H9 (cell line): ENCODE measurements at regions not wholly inside any gene's neighbourhood (a gene's known extent, or its start where the extent isn't known, plus 50 kb on each side); places are given as distances from the start of the nearest gene placed in this dataset.

ENCODE experiments used
- DNase-seq: peaks from one replicate; pipeline ENCODE4 v3.0.0-alpha.2; 2017
- H2AFZ ChIP-seq: one replicate; pipeline ENCODE4 v1.6.1; 2013; ENCODE audit warnings: mild to moderate bottlenecking, low read length, control low read depth, moderate library complexity
- H2AK5ac ChIP-seq: 2 replicates; pipeline ENCODE4 v1.6.1; 2013; ENCODE audit warnings: low read length, control low read depth, mixed read lengths; ENCODE audit not compliant: insufficient read length
- H2BK120ac ChIP-seq: one replicate; pipeline ENCODE4 v1.6.1; 2013; ENCODE audit warnings: low read depth, mild to moderate bottlenecking, low read length, control low read depth, inconsistent platforms; ENCODE audit not compliant: poor library complexity, severe bottlenecking
- H2BK12ac ChIP-seq: 2 replicates; pipeline ENCODE4 v1.6.1; 2013; ENCODE audit warnings: low read length, control low read depth, mixed read lengths, low read depth; ENCODE audit not compliant: insufficient read length
- H2BK15ac ChIP-seq: 2 replicates; pipeline ENCODE4 v1.6.1; 2013; ENCODE audit warnings: low read depth, low read length, control low read depth
- H2BK20ac ChIP-seq: one replicate; pipeline ENCODE4 v1.6.1; 2013; ENCODE audit warnings: low read depth, mild to moderate bottlenecking, low read length, control low read depth, inconsistent platforms; ENCODE audit not compliant: poor library complexity, severe bottlenecking
- H2BK5ac ChIP-seq: 2 replicates; pipeline ENCODE4 v1.6.1; 2013; ENCODE audit warnings: low read length, control low read depth, mixed read lengths; ENCODE audit not compliant: insufficient read length
- H3K14ac ChIP-seq: 2 replicates; pipeline ENCODE4 v1.6.1; 2013; ENCODE audit warnings: low read length, control low read depth; ENCODE audit not compliant: insufficient read depth
- H3K18ac ChIP-seq: 2 replicates; pipeline ENCODE4 v1.6.1; 2013; ENCODE audit warnings: low read depth, mild to moderate bottlenecking, mixed read lengths, low read length, control low read depth; ENCODE audit not compliant: insufficient read length
- H3K23ac ChIP-seq: 2 replicates; pipeline ENCODE4 v1.6.1; 2013; ENCODE audit warnings: low read length, control low read depth, mixed read lengths, low read depth; ENCODE audit not compliant: insufficient read length
- H3K23me2 ChIP-seq: 2 replicates; pipeline ENCODE4 v1.6.1; 2013; ENCODE audit warnings: low read depth, mild to moderate bottlenecking, mixed read lengths, low read length, control low read depth; ENCODE audit not compliant: insufficient read length, poor library complexity, severe bottlenecking
- H3K27ac ChIP-seq: 2 replicates; pipeline ENCODE4 v1.5.1; 2013; ENCODE audit warnings: low read length, control low read depth, mixed read lengths, low read depth; ENCODE audit not compliant: insufficient read length
- H3K27me3 ChIP-seq: 2 replicates; pipeline ENCODE4 v1.6.1; 2013; ENCODE audit warnings: low read length, control low read depth, inconsistent platforms; ENCODE audit not compliant: insufficient read depth
- H3K4ac ChIP-seq: 2 replicates; pipeline ENCODE4 v1.6.1; 2013; ENCODE audit warnings: low read depth, mild to moderate bottlenecking, control low read depth, inconsistent platforms, low read length, moderate library complexity
- H3K4me1 ChIP-seq: 2 replicates; pipeline ENCODE4 v1.6.1; 2013; ENCODE audit warnings: low read length, control low read depth, inconsistent platforms; ENCODE audit not compliant: insufficient read depth
- H3K4me2 ChIP-seq: 2 replicates; pipeline ENCODE4 v1.6.1; 2013; ENCODE audit warnings: low read length, control low read depth, mixed read lengths; ENCODE audit not compliant: insufficient read length, insufficient read depth
- H3K56ac ChIP-seq: 2 replicates; pipeline ENCODE4 v1.6.1; 2013; ENCODE audit warnings: low read depth, mild to moderate bottlenecking, mixed read lengths, low read length, control low read depth; ENCODE audit not compliant: insufficient read length
- H3K79me1 ChIP-seq: 2 replicates; pipeline ENCODE4 v1.6.1; 2013; ENCODE audit warnings: low read depth, mild to moderate bottlenecking, moderate library complexity, low read length, control low read depth, inconsistent platforms; ENCODE audit not compliant: insufficient read depth, poor library complexity, severe bottlenecking
- H3K79me2 ChIP-seq: 2 replicates; pipeline ENCODE4 v1.6.1; 2013; ENCODE audit warnings: low read length, control low read depth, inconsistent platforms; ENCODE audit not compliant: insufficient read depth
- H3K9ac ChIP-seq: 2 replicates; pipeline ENCODE4 v1.6.1; 2013; ENCODE audit warnings: low read length, control low read depth, mixed read lengths; ENCODE audit not compliant: insufficient read length; ENCODE audit errors: extremely low read depth
- H3K9me3 ChIP-seq: one replicate; pipeline ENCODE4 v1.6.1; 2013; ENCODE audit warnings: low read depth, low read length, inconsistent platforms; ENCODE audit not compliant: control insufficient read depth
- H3T11ph ChIP-seq: one replicate; pipeline ENCODE4 v1.6.1; 2013; ENCODE audit warnings: mild to moderate bottlenecking, low read length, control low read depth, inconsistent platforms
- H4K20me1 ChIP-seq: one replicate; pipeline ENCODE4 v1.6.1; 2013; ENCODE audit not compliant: control insufficient read depth, insufficient read length, insufficient read depth
- H4K5ac ChIP-seq: 2 replicates; pipeline ENCODE4 v1.6.1; 2013; ENCODE audit warnings: low read depth, mild to moderate bottlenecking, mixed read lengths, low read length, control low read depth; ENCODE audit not compliant: insufficient read length
- H4K8ac ChIP-seq: replicated peaks from 2 replicates; pipeline ENCODE4 v1.6.1; 2013; ENCODE audit warnings: low read length, control low read depth, mixed read lengths, low read depth; ENCODE audit not compliant: insufficient read length
- H4K91ac ChIP-seq: 2 replicates; pipeline ENCODE4 v1.6.1; 2013; ENCODE audit warnings: low read depth, mild to moderate bottlenecking, moderate library complexity, mixed read lengths, low read length, control low read depth; ENCODE audit not compliant: insufficient read length
- H3K27ac Mint-ChIP-seq, 3 experiments: 2 replicates in 2 of 3; 3 replicates in 1 of 3; pipeline ENCODE4 v1.8.0; 2020 to 2021; ENCODE audit warnings: mixed read lengths in 3 of 3, mild to moderate bottlenecking in 1 of 3, moderate library complexity in 1 of 3
- H3K27me3 Mint-ChIP-seq: 2 replicates; pipeline ENCODE4 v1.8.0; 2021; ENCODE audit warnings: low read depth, mild to moderate bottlenecking, moderate library complexity, mixed read lengths
- H3K36me3 Mint-ChIP-seq, 3 experiments: 2 replicates in 2 of 3; 3 replicates in 1 of 3; pipeline ENCODE4 v1.8.0; 2020 to 2021; ENCODE audit warnings: low read depth in 3 of 3, mixed read lengths in 3 of 3; ENCODE audit not compliant: insufficient read depth in 1 of 3
- H3K4me1 Mint-ChIP-seq, 2 experiments: 2 replicates each; pipeline ENCODE4 v1.8.0; 2020; ENCODE audit warnings: mixed read lengths in 2 of 2
- H3K4me3 Mint-ChIP-seq, 2 experiments: 2 replicates in 1 of 2; 3 replicates in 1 of 2; pipeline ENCODE4 v1.8.0; 2020 to 2021; ENCODE audit warnings: mild to moderate bottlenecking in 2 of 2, mixed read lengths in 2 of 2, moderate library complexity in 1 of 2
- H3K9me3 Mint-ChIP-seq, 2 experiments: 2 replicates in 1 of 2; 3 replicates in 1 of 2; pipeline ENCODE4 v1.8.0; 2020; ENCODE audit warnings: mild to moderate bottlenecking in 2 of 2, mixed read lengths in 2 of 2, moderate library complexity in 1 of 2
- CTCF ChIP-seq: fragments of 200-600 bp; sonication (generic); conservative IDR thresholded peaks from 3 replicates; pipeline ENCODE4 v1.8.0; 2021; ENCODE audit warnings: antibody characterized with exemption, mild to moderate bottlenecking
- WGBS: extraction: QIAGEN DNeasy Blood & Tissue Kit; methylation state at CpG from one replicate; pipeline ENCODE4 v1.1.7; 2013; ENCODE audit warnings: missing lambda C conversion rate, low lambda C conversion rate, mixed read lengths; ENCODE audit not compliant: insufficient read length; ENCODE audit errors: extremely low coverage; 5-methylcytosine and 5-hydroxymethylcytosine counted together

GRCh38 chr21:25342816-25343215, 264.5 kb downstream of the MRPL39 start:
- Histone ChIP-seq H2BK15ac (no peak overlapping the region), H3K23me2 (no peaks in the 10 kb centered on the region), H3K23ac (no peak overlapping the region), H3T11ph (no peak overlapping the region), H3K4me1 (peaks cover 3% of the 10 kb centered on the region), H3K9ac (no peak overlapping the region), H3K4me2 (no peak overlapping the region), H4K8ac (no peak overlapping the region), H4K5ac (no peak overlapping the region), H2BK20ac (no peak overlapping the region), H3K4ac (no peak overlapping the region), H3K27ac (no peak overlapping the region), H3K9me3 (no peaks in the 10 kb centered on the region), H2BK120ac (no peak overlapping the region), H2BK12ac (no peak overlapping the region), H3K18ac (no peak overlapping the region), H3K79me1 (no peaks in the 10 kb centered on the region), H3K56ac (no peak overlapping the region), H2BK5ac (no peak overlapping the region), H4K20me1 (no peaks in the 10 kb centered on the region), H4K91ac (no peak overlapping the region), H3K27me3 (no peaks in the 10 kb centered on the region), H2AK5ac (no peak overlapping the region), H3K14ac (no peak overlapping the region), H2AFZ (no peak overlapping the region), H3K79me2 (no peaks in the 10 kb centered on the region)
- Mint-ChIP-seq H3K36me3 (peaks cover 0 to 4% (median 3%) of the 10 kb centered on the region in 3 experiments; a peak in 3 of 7 replicates), H3K9me3 (peaks cover 3 to 6% of the 10 kb centered on the region in 2 experiments; a peak in 4 of 5 replicates), H3K4me3 (no peak overlapping the region), H3K27ac (no peak overlapping the region), H3K27me3 (no peaks in the 10 kb centered on the region), H3K4me1 (peaks cover 43 to 45% of the 10 kb centered on the region in 2 experiments)
- no CpG with 5 or more reads among the region's 1 CpG for WGBS
- DNase-seq = no peak
- no peak for TF ChIP-seq CTCF
